ENCODE measurements at regions not wholly inside any gene's neighbourhood (a gene's known extent, or its start where the extent isn't known, plus 50 kb on each side); places are given as distances from the start of the nearest gene placed in this dataset.
A peak's percentile ranks its signal among the peaks of the same experiment; 100 is the strongest.

DNA sequence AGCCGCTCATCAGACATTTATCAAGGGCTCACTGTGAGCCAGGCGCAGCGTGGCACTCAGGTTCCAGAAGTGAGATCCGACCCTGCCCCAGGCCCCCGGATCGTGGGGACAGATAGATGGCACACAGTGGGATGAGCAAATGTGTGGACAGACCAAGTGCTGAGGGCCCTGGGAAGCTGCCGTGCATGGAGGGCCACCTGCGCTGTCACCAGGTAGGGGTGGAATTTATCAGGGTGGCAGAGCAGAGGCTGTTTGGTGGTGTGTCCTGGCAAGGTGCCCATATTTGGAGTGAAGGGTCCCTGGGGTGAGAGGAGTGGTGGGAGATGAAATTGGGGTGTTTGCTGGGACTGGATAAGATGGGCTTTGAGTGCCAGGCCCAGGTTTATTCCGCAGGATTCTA is 92.8 kb upstream of the HS6ST1 start:
- Histone ChIP-seq H3K79me2 (ENCODE audit: control insufficient read depth, insufficient read depth, low read length) (no peaks in the 10 kb centered on the region), H3K27ac (ENCODE audit: extremely low read depth, low read depth, low read length) (no peak overlapping the region), H3K36me3 (ENCODE audit: control insufficient read depth, insufficient read depth, low read length) (no peaks in the 10 kb centered on the region), H3K9me3 (replicated peaks; ENCODE audit: control insufficient read depth, insufficient read depth, low read depth, low read length) (no peaks in the 10 kb centered on the region), H3K9me1 (ENCODE audit: control insufficient read depth, insufficient read depth, low read length) (peaks cover 3% of the 10 kb centered on the region), H3K9ac (ENCODE audit: insufficient read depth in 1 of 2, low read depth in 2 of 2, low read length in 2 of 2) (peak overlapping the region in 1 of 2 experiments; percentile 35; a peak in 1 of 4 replicates), H3K27me3 (ENCODE audit: control insufficient read depth in 2 of 2, insufficient read depth in 2 of 2, low read length in 2 of 2) (peaks cover 3 to 57% of the 10 kb centered on the region in 2 experiments; a peak in 4 of 5 replicates), H2AFZ (ENCODE audit: low read depth, low read length) (no peak overlapping the region), H3K4me3 (no peak overlapping the region), H3K4me1 (replicated peaks in 1 of 2; ENCODE audit: control insufficient read depth in 2 of 2, insufficient read depth in 2 of 2, low read length in 2 of 2) (no peaks in the 10 kb centered on the region; a peak in 2 of 5 replicates), H4K20me1 (replicated peaks; ENCODE audit: control insufficient read depth, insufficient read depth, low read length) (no peaks in the 10 kb centered on the region; the same call in 1 of the 2 replicates), H3K4me2 (ENCODE audit: insufficient read depth, low read length) (no peak overlapping the region)
- no TSS peak for BruUV-seq (replicated peaks)
- FAIRE-seq (no peak), DNase-seq (ENCODE audit: extremely low read depth in 1 of 4, low spot score in 3 of 4) (no peak), ATAC-seq (no peak)
- in situ Hi-C loops (cut with MboI) (no loop called here), intact Hi-C loops (cut with micrococcal nuclease) (loop anchor here (10.0 kb wide), 1 partner anchor 237 kb away; no protein-coding TSS in a partner anchor)
- CTCF ChIA-PET (ENCODE audit: low intra/inter-chr PET ratio), result no interaction called here
- WGBS (ENCODE audit: insufficient coverage, low coverage, missing lambda C conversion rate), result 7% methylated on average over 9 of the region's 9 CpGs
- POLR2A ChIA-PET, result no interaction called here
- TF ChIP-seq POLR2G (IDR thresholded peaks at IDR 0.05; ENCODE audit: low read depth, low read length) (no peak), RB1 (IDR thresholded peaks at IDR 0.05; ENCODE audit: low read depth) (no peak), NFIC (IDR thresholded peaks at IDR 0.05) (peak; percentile 60), HIVEP1 (CRISPR knock-in tag; IDR thresholded peaks at IDR 0.05) (no peak)
- TF ChIP-seq, protein P1, sequence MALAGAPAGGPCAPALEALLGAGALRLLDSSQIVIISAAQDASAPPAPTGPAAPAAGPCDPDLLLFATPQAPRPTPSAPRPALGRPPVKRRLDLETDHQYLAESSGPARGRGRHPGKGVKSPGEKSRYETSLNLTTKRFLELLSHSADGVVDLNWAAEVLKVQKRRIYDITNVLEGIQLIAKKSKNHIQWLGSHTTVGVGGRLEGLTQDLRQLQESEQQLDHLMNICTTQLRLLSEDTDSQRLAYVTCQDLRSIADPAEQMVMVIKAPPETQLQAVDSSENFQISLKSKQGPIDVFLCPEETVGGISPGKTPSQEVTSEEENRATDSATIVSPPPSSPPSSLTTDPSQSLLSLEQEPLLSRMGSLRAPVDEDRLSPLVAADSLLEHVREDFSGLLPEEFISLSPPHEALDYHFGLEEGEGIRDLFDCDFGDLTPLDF (CRISPR knock-in tag; IDR thresholded peaks at IDR 0.05), result no peak
